ENCODE measurements at regions not wholly inside any gene's neighbourhood (a gene's known extent, or its start where the extent isn't known, plus 50 kb on each side); places are given as distances from the start of the nearest gene placed in this dataset.

DNA sequence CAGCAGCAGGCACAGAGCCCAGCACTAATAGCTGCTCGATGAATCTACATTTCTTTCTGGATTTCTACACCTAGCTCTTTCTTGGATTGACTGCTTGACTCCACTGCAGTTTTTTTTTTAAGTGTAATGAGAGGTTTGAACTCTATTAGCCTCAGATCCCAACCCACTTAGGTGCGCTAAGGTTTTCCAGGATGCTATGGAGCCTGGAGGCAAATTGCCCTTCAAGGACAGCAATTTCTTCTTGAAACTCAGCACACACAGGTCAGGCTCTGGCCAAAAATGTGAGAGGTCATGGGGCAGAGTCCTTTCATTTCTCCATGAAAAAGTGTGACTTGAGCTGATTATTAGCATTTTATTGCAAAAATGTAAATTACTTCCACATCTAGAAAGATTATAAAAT is 52.3 kb upstream of the TIAM2 start:
- Histone ChIP-seq H3K27me3 (ENCODE audit: insufficient read depth, low read length, poor library complexity) (no peaks in the 10 kb centered on the region), H3K79me2 (ENCODE audit: insufficient read depth, low read length) (no peaks in the 10 kb centered on the region), H3K4me2 (ENCODE audit: insufficient read depth, low read length) (no peak overlapping the region), H3K4me1 (ENCODE audit: insufficient read depth, low read length) (no peaks in the 10 kb centered on the region), H2AFZ (ENCODE audit: low read depth, low read length) (no peak overlapping the region), H3K4me3 (ENCODE audit: low read depth in 1 of 2, low read length in 2 of 2) (no peak overlapping the region), H3K36me3 (ENCODE audit: insufficient read depth, low read length) (no peaks in the 10 kb centered on the region), H3K27ac (ENCODE audit: low read length) (no peak overlapping the region), H3K9ac (ENCODE audit: low read depth, low read length) (no peak overlapping the region), H3K9me3 (ENCODE audit: insufficient read depth, low read length, severe bottlenecking) (no peaks in the 10 kb centered on the region), H4K20me1 (ENCODE audit: insufficient read depth, low read length) (no peaks in the 10 kb centered on the region)
- TF ChIP-seq, protein P1, sequence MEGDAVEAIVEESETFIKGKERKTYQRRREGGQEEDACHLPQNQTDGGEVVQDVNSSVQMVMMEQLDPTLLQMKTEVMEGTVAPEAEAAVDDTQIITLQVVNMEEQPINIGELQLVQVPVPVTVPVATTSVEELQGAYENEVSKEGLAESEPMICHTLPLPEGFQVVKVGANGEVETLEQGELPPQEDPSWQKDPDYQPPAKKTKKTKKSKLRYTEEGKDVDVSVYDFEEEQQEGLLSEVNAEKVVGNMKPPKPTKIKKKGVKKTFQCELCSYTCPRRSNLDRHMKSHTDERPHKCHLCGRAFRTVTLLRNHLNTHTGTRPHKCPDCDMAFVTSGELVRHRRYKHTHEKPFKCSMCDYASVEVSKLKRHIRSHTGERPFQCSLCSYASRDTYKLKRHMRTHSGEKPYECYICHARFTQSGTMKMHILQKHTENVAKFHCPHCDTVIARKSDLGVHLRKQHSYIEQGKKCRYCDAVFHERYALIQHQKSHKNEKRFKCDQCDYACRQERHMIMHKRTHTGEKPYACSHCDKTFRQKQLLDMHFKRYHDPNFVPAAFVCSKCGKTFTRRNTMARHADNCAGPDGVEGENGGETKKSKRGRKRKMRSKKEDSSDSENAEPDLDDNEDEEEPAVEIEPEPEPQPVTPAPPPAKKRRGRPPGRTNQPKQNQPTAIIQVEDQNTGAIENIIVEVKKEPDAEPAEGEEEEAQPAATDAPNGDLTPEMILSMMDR (IDR thresholded peaks at IDR 0.05; ENCODE audit: borderline replicate concordance, extremely low read depth, low read length, poor library complexity, severe bottlenecking), result no peak
- TF ChIP-seq EZH2 (IDR thresholded peaks at IDR 0.05; ENCODE audit: borderline replicate concordance, low read depth, low read length, severe bottlenecking), result no peak
- DNase-seq, result no peak
- no peak for ATAC-seq (ENCODE audit: insufficient read depth, low read depth)

DNA sequence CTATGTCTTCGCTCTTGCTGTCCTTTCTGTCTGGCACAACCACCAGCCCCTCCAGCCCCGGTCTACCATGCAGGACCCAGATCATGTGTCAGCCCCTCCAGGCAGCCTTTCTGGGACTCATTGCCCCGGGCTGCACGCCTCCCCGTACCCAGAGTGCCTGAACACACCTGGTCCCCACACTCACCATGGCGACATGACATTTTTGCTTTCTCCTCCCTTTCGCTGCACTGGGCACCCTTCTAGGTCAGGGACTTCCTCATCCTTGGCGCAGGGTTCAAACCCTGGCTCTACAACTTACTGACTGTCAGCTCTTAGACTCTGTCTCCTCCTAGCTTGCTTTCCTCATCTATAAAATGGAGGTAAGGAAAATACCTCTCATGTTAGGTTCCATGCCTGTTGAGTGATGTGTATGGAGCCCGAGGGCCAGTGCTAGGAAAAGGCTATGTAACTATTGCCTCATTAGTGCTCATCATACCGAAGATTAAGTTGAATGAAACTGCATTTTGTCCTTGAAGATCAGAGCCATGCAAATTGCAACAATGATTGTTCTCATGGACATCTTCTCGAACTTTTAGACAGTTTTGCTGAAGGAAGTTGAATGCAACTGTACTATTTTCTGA is 49.7 kb upstream of the TIAM2 start:
- H3K27ac ChIP-seq (ENCODE audit: low read length), result no peak overlapping the region
- H4K20me1 ChIP-seq (ENCODE audit: insufficient read depth, low read length), result no peaks in the 10 kb centered on the region
- H2AFZ ChIP-seq (ENCODE audit: low read depth, low read length), result no peak overlapping the region
- no peak for ATAC-seq (ENCODE audit: insufficient read depth, low read depth)
- no peaks in the 10 kb centered on the region for H3K4me1 ChIP-seq (ENCODE audit: insufficient read depth, low read length)
- DNase-seq, result no peak
- no peak overlapping the region for H3K4me2 ChIP-seq (ENCODE audit: insufficient read depth, low read length)
- TF ChIP-seq, protein P1 (IDR thresholded peaks at IDR 0.05; ENCODE audit: borderline replicate concordance, extremely low read depth, low read length, poor library complexity, severe bottlenecking), result no peak
- TF ChIP-seq EZH2 (IDR thresholded peaks at IDR 0.05; ENCODE audit: borderline replicate concordance, low read depth, low read length, severe bottlenecking), result no peak
- no peaks in the 10 kb centered on the region for H3K9me3 ChIP-seq (ENCODE audit: insufficient read depth, low read length, severe bottlenecking)
- H3K4me3 ChIP-seq (ENCODE audit: low read depth in 1 of 2, low read length in 2 of 2), result no peak overlapping the region
- H3K9ac ChIP-seq (ENCODE audit: low read depth, low read length), result no peak overlapping the region
- H3K36me3 ChIP-seq (ENCODE audit: insufficient read depth, low read length), result no peaks in the 10 kb centered on the region
- no peaks in the 10 kb centered on the region for H3K79me2 ChIP-seq (ENCODE audit: insufficient read depth, low read length)
- no peaks in the 10 kb centered on the region for H3K27me3 ChIP-seq (ENCODE audit: insufficient read depth, low read length, poor library complexity)
